Breast epithelium (tissue), 4 donors: ENCODE measurements at regions not wholly inside any gene's neighbourhood (a gene's known extent, or its start where the extent isn't known, plus 50 kb on each side); places are given as distances from the start of the nearest gene placed in this dataset.
"Not testable (repeated sequence)": the region's sequence is repeated elsewhere in the genome, so short reads cannot be mapped to it uniquely, and the experiment has no call there.

ENCODE experiments used
- DNase-seq, 2 donors: peaks; one replicate each; pipeline ENCODE4 v3.0.0-alpha.2; 2019; ENCODE audit warnings: low spot score in 2 of 2
- H3K27ac ChIP-seq, 2 donors: fragments of 200-600 bp; sonication (generic) in 1 of 2; one replicate each; pipeline ENCODE4 v1.5.1; 2016 to 2019; ENCODE audit warnings: mild to moderate bottlenecking in 1 of 2
- H3K27me3 ChIP-seq, 2 donors: fragments of 200-600 bp; sonication (generic) in 1 of 2; one replicate each; pipeline versions ENCODE4 v1.5.1 to v1.6.0; 2017 to 2019; ENCODE audit warnings: control low read depth in 1 of 2, mild to moderate bottlenecking in 1 of 2
- H3K36me3 ChIP-seq: fragments of 200-600 bp; one replicate; pipeline ENCODE4 v1.5.1; 2019
- H3K4me1 ChIP-seq, 2 donors: fragments of 200-600 bp; sonication (generic); one replicate each; pipeline ENCODE4 v1.5.1; 2016 to 2019; ENCODE audit warnings: control low read depth in 1 of 2
- H3K4me3 ChIP-seq, 3 donors: fragments of 200-600 bp; sonication (generic); 1 replicate in 2 of 3; 2 replicates in 1 of 3; pipeline ENCODE4 v1.5.1; 2016 to 2019; ENCODE audit warnings: mild to moderate bottlenecking in 3 of 3, moderate library complexity in 2 of 3
- H3K9me3 ChIP-seq, 2 donors: fragments of 200-600 bp; sonication (generic) in 1 of 2; one replicate each; pipeline ENCODE4 v1.5.1; 2016 to 2019; ENCODE audit warnings: control low read depth in 1 of 2
- CTCF ChIP-seq, 3 donors: fragments of 450-650 bp; IDR thresholded peaks; one replicate each; pipeline ENCODE4 v1.5.1; 2016 to 2017; ENCODE audit warnings: antibody characterized with exemption in 3 of 3, mild to moderate bottlenecking in 3 of 3, moderate library complexity in 3 of 3
- POLR2A ChIP-seq: fragments of 450-650 bp; IDR thresholded peaks from one replicate; pipeline ENCODE4 v1.6.1; 2016; ENCODE audit warnings: antibody characterized with exemption, mild to moderate bottlenecking, moderate library complexity
- POLR2AphosphoS5 ChIP-seq, 3 donors: sonication (generic); formaldehyde crosslinking; IDR thresholded peaks; one replicate each; pipeline ENCODE4 v1.6.1; 2017; ENCODE audit warnings: antibody characterized with exemption in 3 of 3
- intact Hi-C: fragments of 100-400 bp; cut with DNase I; formaldehyde crosslinking; loops from one replicate; pipeline ENCODE4 v1.15.1; 2023; ENCODE audit warnings: low total_unique reads

GRCh38 chr7:136114966-136115762, 138.0 kb upstream of the MTPN start:
- Histone ChIP-seq H3K9me3 (peaks cover 0 to 2% of the 10 kb centered on the region in 2 donors), H3K36me3 (no peaks in the 10 kb centered on the region), H3K4me3 (no peak overlapping the region), H3K27me3 (no peaks in the 10 kb centered on the region), H3K27ac (no peak overlapping the region), H3K4me1 (no peaks in the 10 kb centered on the region)
- DNase-seq = no peak
- intact Hi-C loops = no loop called here
- TF ChIP-seq CTCF (IDR thresholded peaks at IDR 0.05) = peak in 2 of 3 donors; percentile 21 to 36
- TF ChIP-seq POLR2AphosphoS5 (IDR thresholded peaks at IDR 0.05) = no peak

- intact Hi-C loops = not testable (repeated sequence)
Measured at GRCh38 chr7:136114467-136114866, 137.3 kb upstream of the MTPN start.

GRCh38 chr7:136109037-136109436, 131.9 kb upstream of the MTPN start:
- DNase-seq, intact Hi-C loops, H3K27ac ChIP-seq, H3K27me3 ChIP-seq, H3K36me3 ChIP-seq, H3K4me1 ChIP-seq, H3K4me3 ChIP-seq: not testable (repeated sequence)
- H3K9me3 ChIP-seq = peaks cover 3 to 17% of the 10 kb centered on the region in 2 donors

More at GRCh38 chr7:136114467-136114866, 137.3 kb upstream of the MTPN start:
- not testable (repeated sequence) for H3K4me1 ChIP-seq, H3K27ac ChIP-seq, H3K27me3 ChIP-seq, H3K9me3 ChIP-seq, H3K4me3 ChIP-seq, H3K36me3 ChIP-seq, DNase-seq

GRCh38 chr7:136105191-136105590, 128.0 kb upstream of the MTPN start:
- intact Hi-C loops = no loop called here
- H3K4me1 ChIP-seq = no peaks in the 10 kb centered on the region

GRCh38 chr7:136104269-136104603, 127.1 kb upstream of the MTPN start:
- Histone ChIP-seq H3K4me1 (no peaks in the 10 kb centered on the region), H3K27me3 (no peaks in the 10 kb centered on the region), H3K9me3 (peaks cover 3 to 12% of the 10 kb centered on the region in 2 donors), H3K36me3 (no peaks in the 10 kb centered on the region), H3K4me3 (no peak overlapping the region), H3K27ac (no peak overlapping the region)
- intact Hi-C loops = no loop called here
- DNase-seq = no peak
- no peak for TF ChIP-seq POLR2A
- TF ChIP-seq CTCF (IDR thresholded peaks at IDR 0.05) = no peak
- no peak for TF ChIP-seq POLR2AphosphoS5 (IDR thresholded peaks at IDR 0.05)

More at GRCh38 chr7:136105191-136105590, 128.0 kb upstream of the MTPN start:
- Histone ChIP-seq H3K27ac (no peak overlapping the region), H3K9me3 (peaks cover 3 to 15% of the 10 kb centered on the region in 2 donors), H3K4me3 (no peak overlapping the region), H3K27me3 (no peaks in the 10 kb centered on the region), H3K36me3 (no peaks in the 10 kb centered on the region)
- no peak for DNase-seq
- TF ChIP-seq CTCF (IDR thresholded peaks at IDR 0.05) (no peak), POLR2AphosphoS5 (IDR thresholded peaks at IDR 0.05) (no peak), POLR2A (no peak)

- Histone ChIP-seq H3K4me1 (no peaks in the 10 kb centered on the region), H3K36me3 (no peaks in the 10 kb centered on the region), H3K4me3 (no peak overlapping the region), H3K9me3 (peaks cover 3 to 12% of the 10 kb centered on the region in 2 donors), H3K27me3 (no peaks in the 10 kb centered on the region), H3K27ac (no peak overlapping the region)
- DNase-seq = no peak
- intact Hi-C loops = no loop called here
- TF ChIP-seq POLR2A (no peak), CTCF (IDR thresholded peaks at IDR 0.05) (no peak), POLR2AphosphoS5 (IDR thresholded peaks at IDR 0.05) (no peak)
Measured at GRCh38 chr7:136103545-136104268, 126.5 kb upstream of the MTPN start.
